B cell (primary cell): ENCODE measurements at regions not wholly inside any gene's neighbourhood (a gene's known extent, or its start where the extent isn't known, plus 50 kb on each side); places are given as distances from the start of the nearest gene placed in this dataset.

Source experiments
- ATAC-seq: fragments of 200-7000 bp; cut with Tn5 transposase; one replicate; pipeline ENCODE4 v1.10.0; 2021; ENCODE audit warnings: low read depth, mild to moderate bottlenecking, moderate number of reproducible peaks, moderate library complexity
- CTCF ChIA-PET: fragments of 350-600 bp; sonication (Branson Sonifier 250); formaldehyde crosslinking; loops from one replicate; lab custom pipeline; 2021; ENCODE audit warnings: antibody characterized with exemption, inconsistent platforms; lab: Charles Lee
- POLR2A ChIA-PET: fragments of 350-600 bp; sonication (Branson Sonifier 250); formaldehyde crosslinking; loops from one replicate; lab custom pipeline; 2021; ENCODE audit warnings: antibody characterized with exemption; lab: Charles Lee
- DNase-seq: peaks from one replicate; pipeline ENCODE4 v3.0.0; 2013
- H2AFZ ChIP-seq: 2 replicates; pipeline ENCODE4 v1.6.1; 2012; ENCODE audit warnings: mild to moderate bottlenecking, low read depth, low read length; ENCODE audit not compliant: insufficient read depth, poor library complexity, severe bottlenecking
- H3K27ac ChIP-seq, 2 donors: 1 replicate in 1 of 2; 2 replicates in 1 of 2; pipeline ENCODE4 v1.5.1; 2012 to 2013; ENCODE audit warnings: low read length in 2 of 2, mild to moderate bottlenecking in 2 of 2, moderate library complexity in 1 of 2
- H3K27me3 ChIP-seq, 4 experiments: fragments of 200-600 bp in 1 of 4; sonication (generic) in 1 of 4; replicated peaks in 1 of 4; 1 replicate in 2 of 4; 2 replicates in 2 of 4; pipeline versions ENCODE4 v1.6.1 to v1.7.0; 2013 to 2016; ENCODE audit warnings: low read length in 3 of 4, mild to moderate bottlenecking in 2 of 4, mixed read lengths in 1 of 4, moderate library complexity in 1 of 4; ENCODE audit not compliant: insufficient read depth in 4 of 4, control insufficient read depth in 3 of 4; ENCODE audit errors: control extremely low read depth in 1 of 4
- H3K36me3 ChIP-seq, 2 experiments: replicated peaks in 1 of 2; 1 replicate in 1 of 2; 2 replicates in 1 of 2; pipeline versions ENCODE4 v1.6.1 to v1.7.1; 2013; ENCODE audit warnings: low read length in 1 of 2; ENCODE audit not compliant: insufficient read depth in 2 of 2, control insufficient read depth in 1 of 2; ENCODE audit errors: control extremely low read depth in 1 of 2, extremely low read depth in 1 of 2
- H3K4me1 ChIP-seq, 2 donors: fragments of 200-600 bp in 1 of 2; sonication (generic) in 1 of 2; 1 replicate in 1 of 2; 2 replicates in 1 of 2; pipeline versions ENCODE4 v1.5.1 to v1.6.1; 2013 to 2017; ENCODE audit warnings: low read length in 2 of 2; ENCODE audit not compliant: control insufficient read depth in 2 of 2, insufficient read depth in 2 of 2
- H3K4me2 ChIP-seq: replicated peaks from 2 replicates; pipeline ENCODE3; 2012; ENCODE audit warnings: mild to moderate bottlenecking, low read depth, low read length; ENCODE audit not compliant: poor library complexity, severe bottlenecking
- H3K4me3 ChIP-seq, 5 experiments: fragments of 200-600 bp in 1 of 5; sonication (generic) in 1 of 5; 1 replicate in 3 of 5; 2 replicates in 2 of 5; pipeline versions ENCODE4 v1.5.1 to v1.7.0; 2011 to 2016; ENCODE audit warnings: low read length in 4 of 5, mild to moderate bottlenecking in 4 of 5, low read depth in 2 of 5, control low read depth in 1 of 5, moderate library complexity in 1 of 5; ENCODE audit not compliant: insufficient read depth in 1 of 5; ENCODE audit errors: control extremely low read depth in 1 of 5, extremely low read depth in 1 of 5
- H3K79me2 ChIP-seq: fragments of 200-600 bp; sonication (generic); one replicate; pipeline ENCODE4 v1.6.0; 2016; ENCODE audit warnings: low read length; ENCODE audit not compliant: control insufficient read depth, insufficient read depth
- H3K9ac ChIP-seq: fragments of 200-600 bp; sonication (generic); 2 replicates; pipeline ENCODE4 v1.6.1; 2017; ENCODE audit warnings: mild to moderate bottlenecking, low read length, moderate library complexity
- H3K9me3 ChIP-seq, 3 donors: one replicate each; pipeline versions ENCODE4 v1.6.1 to v1.7.1; 2013; ENCODE audit warnings: low read length in 2 of 3; ENCODE audit not compliant: control insufficient read depth in 2 of 3, insufficient read depth in 1 of 3; ENCODE audit errors: control extremely low read depth in 1 of 3
- H4K20me1 ChIP-seq: 2 replicates; pipeline ENCODE4 v1.6.0; 2012; ENCODE audit warnings: mild to moderate bottlenecking, low read length; ENCODE audit not compliant: insufficient read depth, control insufficient read depth, poor library complexity, severe bottlenecking
- H3K27ac Mint-ChIP-seq: one replicate; pipeline ENCODE4 v1.8.0; 2021; ENCODE audit warnings: mixed read lengths
- H3K27me3 Mint-ChIP-seq: one replicate; pipeline ENCODE4 v1.8.0; 2021; ENCODE audit warnings: mixed read lengths
- H3K4me1 Mint-ChIP-seq: one replicate; pipeline ENCODE4 v1.8.0; 2021; ENCODE audit warnings: mixed read lengths
- H3K4me3 Mint-ChIP-seq: one replicate; pipeline ENCODE4 v1.8.0; 2021; ENCODE audit warnings: mixed read lengths
- H3K9me3 Mint-ChIP-seq: one replicate; pipeline ENCODE4 v1.8.0; 2022; ENCODE audit warnings: mixed read lengths; ENCODE audit not compliant: insufficient read depth
- CTCF ChIP-seq: fragments of 200-600 bp; IDR thresholded peaks from one replicate; pipeline ENCODE4 v1.8.0; 2022; ENCODE audit warnings: antibody characterized with exemption, mild to moderate bottlenecking
- EZH2 ChIP-seq: IDR thresholded peaks from 2 replicates; pipeline ENCODE4 v1.6.1; 2012; ENCODE audit warnings: borderline replicate concordance, low read depth, mild to moderate bottlenecking, moderate library complexity, low read length; ENCODE audit not compliant: insufficient read depth, poor library complexity, severe bottlenecking
- WGBS: methylation state at CpG from one replicate; pipeline ENCODE4 v1.1.5; 2013; ENCODE audit warnings: missing lambda C conversion rate; ENCODE audit not compliant: insufficient coverage; 5-methylcytosine and 5-hydroxymethylcytosine counted together
- intact Hi-C: fragments of 100-400 bp; cut with micrococcal nuclease; formaldehyde crosslinking; loops from one replicate; pipeline ENCODE4 v1.10.0; 2022

- H3K27me3 ChIP-seq: no peaks in the 10 kb centered on the region
- no peaks in the 10 kb centered on the region for H3K36me3 ChIP-seq
- no peak overlapping the region for H2AFZ ChIP-seq
Measured at GRCh38 chr4:3652586-3652985, 113.6 kb upstream of the ADRA2C start.

GRCh38 chr4:3651267-3651845 lies 114.8 kb upstream of the ADRA2C start:
- CTCF ChIA-PET: no interaction called here

More at GRCh38 chr4:3652586-3652985, 113.6 kb upstream of the ADRA2C start:
- ChIA-PET CTCF (no interaction called here), POLR2A (no interaction called here)
- no peak for ATAC-seq
- intact Hi-C loops: no loop called here
- Mint-ChIP-seq H3K27ac (no peak overlapping the region), H3K4me3 (no peak overlapping the region), H3K27me3 (peaks cover 19% of the 10 kb centered on the region), H3K4me1 (peaks cover 3% of the 10 kb centered on the region), H3K9me3 (no peaks in the 10 kb centered on the region)
- no peaks in the 10 kb centered on the region for H3K4me1 ChIP-seq
- no peaks in the 10 kb centered on the region for H3K79me2 ChIP-seq
- H4K20me1 ChIP-seq: no peaks in the 10 kb centered on the region
- no peak for TF ChIP-seq CTCF
- no peak for TF ChIP-seq EZH2
- WGBS: 97% methylated on average over 14 of the region's 14 CpGs
- H3K4me2 ChIP-seq: no peak overlapping the region
- no peak overlapping the region for H3K9ac ChIP-seq
- no peaks in the 10 kb centered on the region for H3K9me3 ChIP-seq
- H3K4me3 ChIP-seq: no peak overlapping the region
- H3K27ac ChIP-seq: no peak overlapping the region
- no peak for DNase-seq

More at GRCh38 chr4:3651267-3651845, 114.8 kb upstream of the ADRA2C start:
- POLR2A ChIA-PET: no interaction called here
- H3K4me2 ChIP-seq: no peak overlapping the region
- H4K20me1 ChIP-seq: no peaks in the 10 kb centered on the region
- Mint-ChIP-seq H3K9me3 (no peaks in the 10 kb centered on the region), H3K4me1 (no peaks in the 10 kb centered on the region), H3K27me3 (peaks cover 15% of the 10 kb centered on the region), H3K4me3 (no peak overlapping the region), H3K27ac (no peak overlapping the region)
- TF ChIP-seq EZH2: no peak
- TF ChIP-seq CTCF: no peak
- H3K27me3 ChIP-seq: no peaks in the 10 kb centered on the region
- H2AFZ ChIP-seq: no peak overlapping the region
- no peak overlapping the region for H3K27ac ChIP-seq
- no peaks in the 10 kb centered on the region for H3K36me3 ChIP-seq
- no peaks in the 10 kb centered on the region for H3K4me1 ChIP-seq
- H3K79me2 ChIP-seq: no peaks in the 10 kb centered on the region
- no peak overlapping the region for H3K9ac ChIP-seq
- no peak overlapping the region for H3K4me3 ChIP-seq
- DNase-seq (no peak), ATAC-seq (no peak)
- WGBS: 92% methylated on average over 15 of the region's 16 CpGs
- H3K9me3 ChIP-seq: no peaks in the 10 kb centered on the region
- intact Hi-C loops: no loop called here
